ENCODE measurements at regions not wholly inside any gene's neighbourhood (a gene's known extent, or its start where the extent isn't known, plus 50 kb on each side); places are given as distances from the start of the nearest gene placed in this dataset.

GRCh38 chr6:125577124-125577662 lies 172.2 kb upstream of the HEY2 start:
- Histone ChIP-seq H3K9me3 (ENCODE audit: insufficient read depth, low read depth, low read length) (no peaks in the 10 kb centered on the region), H3K4me2 (ENCODE audit: low read depth, low read length, poor library complexity, severe bottlenecking) (no peak overlapping the region), H3K27me3 (ENCODE audit: insufficient read depth, low read length, poor library complexity, severe bottlenecking) (no peaks in the 10 kb centered on the region), H3K9ac (ENCODE audit: low read depth, low read length, poor library complexity, severe bottlenecking) (no peak overlapping the region), H3K9me2 (replicated peaks; ENCODE audit: low read depth, low read length) (no peaks in the 10 kb centered on the region), H3K79me2 (ENCODE audit: insufficient read depth, low read length) (no peaks in the 10 kb centered on the region), H3F3A (ENCODE audit: low read depth) (no peaks in the 10 kb centered on the region), H3K36me3 (ENCODE audit: insufficient read depth, low read length) (no peaks in the 10 kb centered on the region), H3K4me1 (ENCODE audit: insufficient read depth, low read length, poor library complexity, severe bottlenecking) (no peaks in the 10 kb centered on the region), H4K20me1 (ENCODE audit: insufficient read depth, low read length, poor library complexity, severe bottlenecking) (no peaks in the 10 kb centered on the region), H2AFZ (ENCODE audit: low read length) (no peak overlapping the region), H3K4me3 (ENCODE audit: low read length, poor library complexity, severe bottlenecking) (no peak overlapping the region)
- no peak for TF ChIP-seq EZH2phosphoT487 (IDR thresholded peaks at IDR 0.05; ENCODE audit: borderline replicate concordance)
- no peak for TF ChIP-seq CTCF (conservative IDR thresholded peaks at IDR 0.05; ENCODE audit: low read length)

- H3K79me2 ChIP-seq (ENCODE audit: insufficient read depth, low read length), result no peaks in the 10 kb centered on the region
- H3K4me1 ChIP-seq (ENCODE audit: insufficient read depth, low read length, poor library complexity, severe bottlenecking), result no peaks in the 10 kb centered on the region
- no peak overlapping the region for H3K4me3 ChIP-seq (ENCODE audit: low read length, poor library complexity, severe bottlenecking)
- no peaks in the 10 kb centered on the region for H3K9me2 ChIP-seq (replicated peaks; ENCODE audit: low read depth, low read length)
- no peaks in the 10 kb centered on the region for H4K20me1 ChIP-seq (ENCODE audit: insufficient read depth, low read length, poor library complexity, severe bottlenecking)
- no peak overlapping the region for H3K4me2 ChIP-seq (ENCODE audit: low read depth, low read length, poor library complexity, severe bottlenecking)
- H3F3A ChIP-seq (ENCODE audit: low read depth), result no peaks in the 10 kb centered on the region
- TF ChIP-seq EZH2phosphoT487 (IDR thresholded peaks at IDR 0.05; ENCODE audit: borderline replicate concordance), result no peak
- TF ChIP-seq CTCF (conservative IDR thresholded peaks at IDR 0.05; ENCODE audit: low read length), result no peak
- no peaks in the 10 kb centered on the region for H3K9me3 ChIP-seq (ENCODE audit: insufficient read depth, low read depth, low read length)
- H3K9ac ChIP-seq (ENCODE audit: low read depth, low read length, poor library complexity, severe bottlenecking), result no peak overlapping the region
- no peaks in the 10 kb centered on the region for H3K36me3 ChIP-seq (ENCODE audit: insufficient read depth, low read length)
- H3K27me3 ChIP-seq (ENCODE audit: insufficient read depth, low read length, poor library complexity, severe bottlenecking), result no peaks in the 10 kb centered on the region
- no peak overlapping the region for H2AFZ ChIP-seq (ENCODE audit: low read length)
Measured at GRCh38 chr6:125584468-125584939, 164.9 kb upstream of the HEY2 start.

GRCh38 chr6:125585470-125585869 lies 164.0 kb upstream of the HEY2 start:
- Histone ChIP-seq H3K4me2 (ENCODE audit: low read depth, low read length, poor library complexity, severe bottlenecking) (no peak overlapping the region), H3K9me3 (ENCODE audit: insufficient read depth, low read depth, low read length) (no peaks in the 10 kb centered on the region), H2AFZ (ENCODE audit: low read length) (no peak overlapping the region), H3K79me2 (ENCODE audit: insufficient read depth, low read length) (no peaks in the 10 kb centered on the region), H3K4me3 (ENCODE audit: low read length, poor library complexity, severe bottlenecking) (no peak overlapping the region), H3F3A (ENCODE audit: low read depth) (no peaks in the 10 kb centered on the region), H3K27me3 (ENCODE audit: insufficient read depth, low read length, poor library complexity, severe bottlenecking) (no peaks in the 10 kb centered on the region), H3K4me1 (ENCODE audit: insufficient read depth, low read length, poor library complexity, severe bottlenecking) (no peaks in the 10 kb centered on the region), H3K36me3 (ENCODE audit: insufficient read depth, low read length) (no peaks in the 10 kb centered on the region), H4K20me1 (ENCODE audit: insufficient read depth, low read length, poor library complexity, severe bottlenecking) (no peaks in the 10 kb centered on the region), H3K9me2 (replicated peaks; ENCODE audit: low read depth, low read length) (no peaks in the 10 kb centered on the region), H3K9ac (ENCODE audit: low read depth, low read length, poor library complexity, severe bottlenecking) (no peak overlapping the region)
- TF ChIP-seq CTCF (conservative IDR thresholded peaks at IDR 0.05; ENCODE audit: low read length), result no peak
- no peak for TF ChIP-seq EZH2phosphoT487 (IDR thresholded peaks at IDR 0.05; ENCODE audit: borderline replicate concordance)

Measured in Loucy (cell line).